GM23248 (cell line): ENCODE measurements at regions not wholly inside any gene's neighbourhood (a gene's known extent, or its start where the extent isn't known, plus 50 kb on each side); places are given as distances from the start of the nearest gene placed in this dataset.

Experiments
- DNase-seq: peaks from one replicate; pipeline ENCODE4 v3.0.0-alpha.2; 2015
- H2AFZ ChIP-seq: fragments of 200-600 bp; sonication (generic); 2 replicates; pipeline ENCODE4 v1.6.1; 2016; ENCODE audit warnings: antibody characterized with exemption
- H3F3A ChIP-seq: fragments of 200-600 bp; sonication (generic); 2 replicates; pipeline ENCODE4 v1.6.1; 2016; ENCODE audit warnings: mild to moderate bottlenecking, antibody characterized with exemption, mixed run types; ENCODE audit not compliant: insufficient read depth
- H3K27ac ChIP-seq: fragments of 200-600 bp; sonication (generic); 2 replicates; pipeline ENCODE4 v1.5.1; 2016; ENCODE audit warnings: mild to moderate bottlenecking
- H3K27me3 ChIP-seq: fragments of 200-600 bp; sonication (generic); replicated peaks from 2 replicates; pipeline ENCODE4 v1.6.1; 2016; ENCODE audit warnings: mild to moderate bottlenecking; ENCODE audit not compliant: insufficient read depth
- H3K36me3 ChIP-seq: fragments of 200-600 bp; sonication (generic); 2 replicates; pipeline ENCODE4 v1.6.1; 2016; ENCODE audit warnings: low read depth, mild to moderate bottlenecking
- H3K4me1 ChIP-seq: fragments of 200-600 bp; sonication (generic); 2 replicates; pipeline ENCODE4 v1.6.1; 2016; ENCODE audit warnings: mild to moderate bottlenecking; ENCODE audit not compliant: insufficient read depth
- H3K4me2 ChIP-seq: fragments of 200-600 bp; sonication (generic); one replicate; pipeline ENCODE4 v1.6.1; 2016; ENCODE audit warnings: mild to moderate bottlenecking; ENCODE audit not compliant: unreplicated experiment
- H3K4me3 ChIP-seq: fragments of 200-600 bp; sonication (generic); 2 replicates; pipeline ENCODE4 v1.5.1; 2016; ENCODE audit warnings: mild to moderate bottlenecking
- H3K79me2 ChIP-seq: fragments of 200-600 bp; sonication (generic); 2 replicates; pipeline ENCODE4 v1.6.1; 2016; ENCODE audit warnings: mild to moderate bottlenecking; ENCODE audit not compliant: insufficient read depth
- H3K9ac ChIP-seq: fragments of 200-600 bp; sonication (generic); 2 replicates; pipeline ENCODE4 v1.6.1; 2016; ENCODE audit warnings: mild to moderate bottlenecking
- H3K9me2 ChIP-seq: fragments of 200-600 bp; sonication (generic); 2 replicates; pipeline ENCODE4 v1.6.1; 2016; ENCODE audit warnings: mixed run types, mild to moderate bottlenecking, moderate library complexity; ENCODE audit not compliant: insufficient read depth
- H3K9me3 ChIP-seq: fragments of 200-600 bp; sonication (generic); one replicate; pipeline ENCODE4 v1.6.1; 2017; ENCODE audit warnings: low read depth
- H4K20me1 ChIP-seq: fragments of 200-600 bp; sonication (generic); 2 replicates; pipeline ENCODE4 v1.6.0; 2016; ENCODE audit not compliant: insufficient read depth
- EZH2 ChIP-seq: fragments of 200-600 bp; sonication (generic); IDR thresholded peaks from 2 replicates; pipeline ENCODE4 v1.6.1; 2018; ENCODE audit warnings: antibody characterized with exemption, mild to moderate bottlenecking; ENCODE audit not compliant: insufficient read depth, poor library complexity, severe bottlenecking
- EZH2phosphoT487 ChIP-seq: fragments of 200-600 bp; sonication (generic); IDR thresholded peaks from 2 replicates; pipeline ENCODE4 v1.6.1; 2018; ENCODE audit warnings: antibody characterized with exemption, moderate library complexity, mild to moderate bottlenecking, low read depth; ENCODE audit not compliant: insufficient read depth
- WGBS, 2 experiments: methylation state at CpG; one replicate each; pipeline ENCODE4 v1.1.6; 2015 to 2017; ENCODE audit warnings: low lambda C conversion rate in 2 of 2, low coverage in 1 of 2; ENCODE audit errors: missing lambda C conversion rate in 2 of 2; 5-methylcytosine and 5-hydroxymethylcytosine counted together
- in situ Hi-C: fragments of 300-500 bp; cut with MboI; formaldehyde crosslinking; loops from 2 replicates; pipeline ENCODE4 v1.15.0; 2020

GRCh38 chr9:82499337-82499736 lies 510.8 kb downstream of the SPATA31D1 start:
- Histone ChIP-seq H3K36me3 (no peaks in the 10 kb centered on the region), H3K4me2 (no peak overlapping the region), H3K27ac (no peak overlapping the region), H3K9me3 (no peaks in the 10 kb centered on the region), H3K9me2 (no peaks in the 10 kb centered on the region), H3K4me1 (no peaks in the 10 kb centered on the region), H3K27me3 (peaks cover 33% of the 10 kb centered on the region), H2AFZ (no peak overlapping the region), H3K9ac (no peak overlapping the region), H3K79me2 (no peaks in the 10 kb centered on the region), H3K4me3 (no peak overlapping the region), H4K20me1 (no peaks in the 10 kb centered on the region), H3F3A (no peaks in the 10 kb centered on the region)
- no peak for TF ChIP-seq EZH2
- no peak for TF ChIP-seq EZH2phosphoT487
- in situ Hi-C loops = no loop called here
- DNase-seq = no peak

GRCh38 chr9:82504620-82505019 lies 516.0 kb downstream of the SPATA31D1 start:
- 2 to 21% methylated on average over 2 of the region's 2 CpGs for WGBS, 2 experiments
- H3K36me3 ChIP-seq = no peaks in the 10 kb centered on the region
- no peaks in the 10 kb centered on the region for H3K79me2 ChIP-seq
- TF ChIP-seq EZH2phosphoT487 = no peak
- no peak for TF ChIP-seq EZH2
- in situ Hi-C loops = no loop called here
- no peak overlapping the region for H2AFZ ChIP-seq
- no peak overlapping the region for H3K9ac ChIP-seq
- H3K9me2 ChIP-seq = no peaks in the 10 kb centered on the region
- H3F3A ChIP-seq = no peaks in the 10 kb centered on the region
- H3K4me1 ChIP-seq = no peaks in the 10 kb centered on the region
- H3K4me2 ChIP-seq = no peak overlapping the region
- no peaks in the 10 kb centered on the region for H3K9me3 ChIP-seq
- peaks cover 26% of the 10 kb centered on the region for H3K27me3 ChIP-seq
- no peak overlapping the region for H3K27ac ChIP-seq
- DNase-seq = no peak
- no peaks in the 10 kb centered on the region for H4K20me1 ChIP-seq
- no peak overlapping the region for H3K4me3 ChIP-seq

DNA sequence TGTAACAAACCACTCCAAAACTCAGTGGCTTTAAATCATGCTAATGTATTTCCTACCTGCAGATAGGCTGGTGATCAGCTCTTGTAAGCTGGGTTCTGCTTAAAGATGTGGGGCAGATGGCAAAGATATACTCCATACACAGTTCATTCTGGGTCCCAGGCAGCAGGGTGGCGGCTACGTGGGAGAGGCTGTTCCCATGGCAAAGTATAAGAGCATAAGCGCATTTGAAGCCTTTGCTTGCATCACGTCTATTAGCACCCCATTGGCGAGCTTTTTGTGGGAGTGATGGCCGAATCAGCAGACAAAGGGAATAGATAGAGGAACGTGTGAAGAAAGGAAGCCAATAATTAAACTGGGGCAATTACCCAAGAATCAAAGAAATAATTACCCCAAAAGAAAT lies 523.1 kb downstream of the SPATA31D1 start:
- no peak for TF ChIP-seq EZH2
- no peak for TF ChIP-seq EZH2phosphoT487
- H4K20me1 ChIP-seq = no peaks in the 10 kb centered on the region
- H3K27ac ChIP-seq = no peak overlapping the region
- H3K9ac ChIP-seq = no peak overlapping the region
- no peaks in the 10 kb centered on the region for H3K9me2 ChIP-seq
- no peak for DNase-seq
- in situ Hi-C loops = no loop called here
- peaks cover 9% of the 10 kb centered on the region; the same call in 1 of the 2 replicates for H3F3A ChIP-seq
- H3K27me3 ChIP-seq = peaks cover 24% of the 10 kb centered on the region
- H3K4me2 ChIP-seq = no peak overlapping the region
- H3K4me3 ChIP-seq = no peak overlapping the region
- 65 to 66% methylated on average over 7 of the region's 7 CpGs for WGBS, 2 experiments
- H3K36me3 ChIP-seq = no peaks in the 10 kb centered on the region
- H3K79me2 ChIP-seq = no peaks in the 10 kb centered on the region
- no peaks in the 10 kb centered on the region for H3K9me3 ChIP-seq
- peaks cover 19% of the 10 kb centered on the region for H3K4me1 ChIP-seq
- no peak overlapping the region for H2AFZ ChIP-seq

- no peak overlapping the region for H3K27ac ChIP-seq
- TF ChIP-seq EZH2 (no peak), EZH2phosphoT487 (no peak)
- H3K79me2 ChIP-seq = no peaks in the 10 kb centered on the region
- no peaks in the 10 kb centered on the region for H3K9me2 ChIP-seq
- peak overlapping the region; percentile 59; the same call in 1 of the 2 replicates for H3K4me3 ChIP-seq
- in situ Hi-C loops = no loop called here
- no peaks in the 10 kb centered on the region for H3K36me3 ChIP-seq
- H3K9me3 ChIP-seq = no peaks in the 10 kb centered on the region
- WGBS, 2 experiments = 64 to 66% methylated on average over 5 of the region's 5 CpGs
- H2AFZ ChIP-seq = no peak overlapping the region
- H3K27me3 ChIP-seq = 0 out of 2 replicates have a peak, but pooled peaks cover 20% of the 10 kb centered on the region
- H3K4me2 ChIP-seq = peak overlapping the region; percentile 66
- peaks cover 9% of the 10 kb centered on the region; the same call in 1 of the 2 replicates for H3F3A ChIP-seq
- peaks cover 19% of the 10 kb centered on the region for H3K4me1 ChIP-seq
- DNase-seq = no peak
- no peaks in the 10 kb centered on the region for H4K20me1 ChIP-seq
- H3K9ac ChIP-seq = no peak overlapping the region
Measured at GRCh38 chr9:82512728-82513127, 524.2 kb downstream of the SPATA31D1 start.

GRCh38 chr9:82513242-82513751 lies 524.7 kb downstream of the SPATA31D1 start:
- no peaks in the 10 kb centered on the region for H3K9me3 ChIP-seq
- no peak overlapping the region for H3K27ac ChIP-seq
- H3K4me2 ChIP-seq = peak overlapping the region; percentile 66
- no peak overlapping the region for H3K9ac ChIP-seq
- peak overlapping the region; percentile 59 for H3K4me3 ChIP-seq
- H3K36me3 ChIP-seq = no peaks in the 10 kb centered on the region
- 0 out of 2 replicates have a peak, but pooled peaks cover 20% of the 10 kb centered on the region for H3K27me3 ChIP-seq
- H2AFZ ChIP-seq = peak overlapping the region; percentile 12; the same call in 1 of the 2 replicates
- no peak for TF ChIP-seq EZH2phosphoT487
- no peak for TF ChIP-seq EZH2
- WGBS, 2 experiments = 5 to 6% methylated on average over 5 of the region's 5 CpGs
- in situ Hi-C loops = no loop called here
- H4K20me1 ChIP-seq = no peaks in the 10 kb centered on the region
- no peaks in the 10 kb centered on the region for H3K9me2 ChIP-seq
- peak; percentile 61 for DNase-seq
- peaks cover 9% of the 10 kb centered on the region; the same call in 1 of the 2 replicates for H3F3A ChIP-seq
- H3K4me1 ChIP-seq = peaks cover 19% of the 10 kb centered on the region
- H3K79me2 ChIP-seq = no peaks in the 10 kb centered on the region
